GM12873 (cell line): ENCODE measurements at regions not wholly inside any gene's neighbourhood (a gene's known extent, or its start where the extent isn't known, plus 50 kb on each side); places are given as distances from the start of the nearest gene placed in this dataset.

Experiments used
- TF ChIP-seq, protein P1 (sequence below): IDR thresholded peaks from 2 replicates; pipeline ENCODE4 v1.5.1; 2012; ENCODE audit warnings: low read depth, mild to moderate bottlenecking, moderate library complexity, low read length, control low read depth; ENCODE audit not compliant: insufficient read depth; ENCODE audit errors: missing control alignments

DNA sequence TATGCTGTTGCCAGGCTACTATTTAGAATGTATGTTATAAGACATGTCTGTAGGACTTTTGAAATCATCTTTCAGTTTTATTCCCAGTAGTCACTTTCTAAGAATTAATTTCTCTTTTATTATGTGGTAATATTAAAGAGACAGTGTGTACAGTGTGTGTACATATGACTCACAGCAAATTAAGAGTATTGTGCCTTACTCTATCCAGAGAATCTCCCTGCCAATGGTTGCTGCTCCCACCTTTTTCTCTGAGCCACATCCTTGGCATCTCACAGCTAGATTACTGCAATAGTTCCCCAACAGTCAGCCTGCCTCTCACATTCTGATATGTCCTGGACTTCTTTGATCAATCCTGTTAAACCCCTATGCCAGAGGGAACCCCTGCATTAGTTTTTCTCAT is 114.5 kb downstream of the ANXA5 start:
- TF ChIP-seq, protein P1, sequence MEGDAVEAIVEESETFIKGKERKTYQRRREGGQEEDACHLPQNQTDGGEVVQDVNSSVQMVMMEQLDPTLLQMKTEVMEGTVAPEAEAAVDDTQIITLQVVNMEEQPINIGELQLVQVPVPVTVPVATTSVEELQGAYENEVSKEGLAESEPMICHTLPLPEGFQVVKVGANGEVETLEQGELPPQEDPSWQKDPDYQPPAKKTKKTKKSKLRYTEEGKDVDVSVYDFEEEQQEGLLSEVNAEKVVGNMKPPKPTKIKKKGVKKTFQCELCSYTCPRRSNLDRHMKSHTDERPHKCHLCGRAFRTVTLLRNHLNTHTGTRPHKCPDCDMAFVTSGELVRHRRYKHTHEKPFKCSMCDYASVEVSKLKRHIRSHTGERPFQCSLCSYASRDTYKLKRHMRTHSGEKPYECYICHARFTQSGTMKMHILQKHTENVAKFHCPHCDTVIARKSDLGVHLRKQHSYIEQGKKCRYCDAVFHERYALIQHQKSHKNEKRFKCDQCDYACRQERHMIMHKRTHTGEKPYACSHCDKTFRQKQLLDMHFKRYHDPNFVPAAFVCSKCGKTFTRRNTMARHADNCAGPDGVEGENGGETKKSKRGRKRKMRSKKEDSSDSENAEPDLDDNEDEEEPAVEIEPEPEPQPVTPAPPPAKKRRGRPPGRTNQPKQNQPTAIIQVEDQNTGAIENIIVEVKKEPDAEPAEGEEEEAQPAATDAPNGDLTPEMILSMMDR, result no peak

DNA sequence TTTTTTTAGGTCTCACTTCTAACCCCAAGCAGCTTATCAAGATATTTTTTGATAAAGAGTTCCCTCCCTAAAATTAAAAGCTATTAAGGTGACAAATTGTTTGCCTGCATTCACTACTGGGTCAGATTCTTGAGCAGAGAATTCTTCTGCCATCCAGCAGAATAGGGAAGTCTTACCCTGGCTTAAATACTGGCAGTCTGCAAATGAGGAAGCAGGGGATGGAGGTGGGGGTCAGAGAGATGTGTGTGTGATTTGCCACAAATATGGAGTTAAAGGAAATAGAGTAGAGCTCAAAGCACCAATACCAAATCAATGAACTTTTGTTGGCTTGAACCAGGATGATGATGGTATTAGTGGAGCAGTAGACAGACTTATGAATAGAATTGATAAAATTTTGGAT is 122.2 kb downstream of the ANXA5 start:
- TF ChIP-seq, protein P1, result no peak

- TF ChIP-seq, protein P1, result no peak
Measured at GRCh38 chr4:121567748-121568147, 129.0 kb downstream of the ANXA5 start.

DNA sequence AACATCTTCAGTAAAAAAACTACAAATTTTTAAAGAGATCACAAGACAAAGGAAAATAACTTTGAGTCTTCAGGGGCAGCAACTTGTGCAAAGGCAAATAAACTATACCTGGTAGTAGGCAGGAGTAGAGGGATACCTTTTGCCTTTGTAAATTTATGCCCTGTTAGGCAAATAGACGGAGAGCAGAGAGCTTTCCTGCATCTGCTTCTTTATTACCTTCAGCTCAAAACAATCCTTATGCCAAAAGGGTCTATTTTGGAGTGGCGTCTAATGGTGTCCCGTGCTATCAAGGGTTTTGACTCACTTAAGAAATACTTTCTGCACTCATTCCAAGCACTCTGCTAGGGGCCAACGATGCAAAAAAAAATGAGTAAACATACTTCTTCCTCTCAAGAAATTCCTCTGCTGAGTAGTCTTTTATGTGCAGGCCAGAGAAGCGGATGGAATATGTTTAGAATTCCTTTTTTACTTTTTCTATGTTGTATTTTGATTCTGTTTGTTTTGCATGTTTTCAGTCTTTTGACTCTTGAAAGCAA is 131.9 kb downstream of the ANXA5 start:
- TF ChIP-seq, protein P1, result no peak

- TF ChIP-seq, protein P1, result no peak
Measured at GRCh38 chr4:121562811-121563210, 134.0 kb downstream of the ANXA5 start.

DNA sequence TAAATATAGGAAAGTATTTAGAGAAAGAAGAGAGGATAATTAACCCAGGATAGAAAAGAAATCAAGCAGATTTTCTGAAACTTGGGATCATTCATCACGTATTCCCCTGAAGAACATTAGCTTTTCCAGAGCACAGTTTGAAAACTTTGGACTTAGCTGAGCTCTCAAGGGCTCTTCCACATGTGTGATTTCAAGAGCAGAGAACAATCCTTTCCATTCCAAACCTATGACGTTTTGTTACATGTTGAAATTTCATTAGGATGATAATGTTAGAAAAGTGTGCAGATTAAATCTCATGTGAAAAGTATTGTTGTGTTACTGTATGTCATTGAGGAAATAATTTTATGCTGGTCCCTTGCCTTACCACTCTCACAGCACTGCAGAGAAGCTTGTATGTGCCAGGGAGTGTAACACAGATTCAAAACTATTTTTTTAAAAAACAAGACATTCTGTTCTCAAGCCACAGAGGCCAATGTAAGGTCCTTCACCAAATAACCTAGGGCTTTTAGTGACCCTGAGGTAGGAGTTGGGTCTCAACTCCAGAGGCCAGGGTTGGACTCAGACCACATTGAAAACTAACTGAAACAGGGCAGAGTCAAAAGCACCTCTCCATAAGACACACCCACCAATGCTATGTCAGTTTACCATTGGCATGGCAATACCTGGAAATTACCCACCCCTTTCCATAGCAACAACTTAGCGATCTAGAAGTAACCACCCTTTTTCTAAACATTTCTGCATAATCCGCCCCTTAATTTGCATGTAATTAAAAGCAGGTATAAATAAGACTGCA is 141.3 kb downstream of the ANXA5 start:
- TF ChIP-seq, protein P1, result no peak

DNA sequence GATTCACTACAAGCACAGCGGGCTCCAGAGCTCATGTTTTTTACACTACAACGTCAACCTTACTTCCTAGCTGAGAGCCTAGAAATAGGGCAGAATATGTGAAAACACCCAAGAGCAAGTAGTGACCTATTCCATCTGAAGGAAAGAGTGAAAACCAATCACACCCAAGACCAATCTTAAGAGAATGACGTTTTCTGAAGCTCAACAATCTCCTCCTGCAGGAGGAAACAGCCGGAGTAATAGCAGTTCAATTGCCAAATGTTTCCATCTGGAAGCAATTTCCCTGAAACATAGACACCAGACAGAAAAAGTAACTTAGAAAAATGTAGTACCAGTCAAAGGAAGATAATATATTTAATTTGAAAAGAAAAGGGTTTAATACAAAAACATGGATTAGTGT is 142.4 kb downstream of the ANXA5 start:
- TF ChIP-seq, protein P1, result no peak
